Liver (tissue), 8 donors: ENCODE measurements at regions not wholly inside any gene's neighbourhood (a gene's known extent, or its start where the extent isn't known, plus 50 kb on each side); places are given as distances from the start of the nearest gene placed in this dataset.
A peak's percentile ranks its signal among the peaks of the same experiment; 100 is the strongest.

Experiments
- DNase-seq: peaks from one replicate; pipeline ENCODE4 v3.0.0-alpha.2; 2017; ENCODE audit warnings: low spot score
- H3K27ac ChIP-seq, 2 donors: one replicate each; pipeline ENCODE4 v1.7.0; 2013; ENCODE audit warnings: inconsistent platforms in 2 of 2, low read length in 2 of 2, control low read depth in 1 of 2, low read depth in 1 of 2, mild to moderate bottlenecking in 1 of 2
- H3K27me3 ChIP-seq, 4 donors: one replicate each; pipeline versions ENCODE4 v1.6.1 to v1.7.0; 2013; ENCODE audit warnings: low read length in 3 of 4, inconsistent platforms in 1 of 4, mild to moderate bottlenecking in 1 of 4, moderate library complexity in 1 of 4; ENCODE audit not compliant: control insufficient read depth in 4 of 4, insufficient read depth in 4 of 4
- H3K36me3 ChIP-seq, 4 donors: one replicate each; pipeline versions ENCODE4 v1.6.1 to v1.7.0; 2013; ENCODE audit warnings: low read length in 3 of 4, mild to moderate bottlenecking in 3 of 4, low read depth in 1 of 4, moderate library complexity in 1 of 4; ENCODE audit not compliant: control insufficient read depth in 4 of 4, insufficient read depth in 3 of 4
- H3K4me1 ChIP-seq, 4 donors: one replicate each; pipeline versions ENCODE4 v1.6.1 to v1.7.0; 2013; ENCODE audit warnings: low read length in 3 of 4, mild to moderate bottlenecking in 3 of 4, moderate library complexity in 1 of 4; ENCODE audit not compliant: control insufficient read depth in 4 of 4, insufficient read depth in 4 of 4
- H3K4me3 ChIP-seq, 3 donors: one replicate each; pipeline versions ENCODE4 v1.6.1 to v1.7.0; 2013; ENCODE audit warnings: low read length in 3 of 3, control low read depth in 1 of 3, low read depth in 1 of 3, mild to moderate bottlenecking in 1 of 3
- H3K9ac ChIP-seq, 2 donors: one replicate each; pipeline ENCODE4 v1.7.0; 2013; ENCODE audit warnings: low read length in 2 of 2, mild to moderate bottlenecking in 2 of 2, moderate library complexity in 2 of 2, control low read depth in 1 of 2, low read depth in 1 of 2
- H3K9me3 ChIP-seq, 4 donors: one replicate each; pipeline versions ENCODE4 v1.6.1 to v1.7.0; 2013; ENCODE audit warnings: low read length in 3 of 4; ENCODE audit not compliant: control insufficient read depth in 4 of 4
- ATF3 ChIP-seq: IDR thresholded peaks from 2 replicates; pipeline ENCODE4 v1.6.1; 2016; ENCODE audit warnings: antibody characterized with exemption
- EGR1 ChIP-seq, 2 donors: IDR thresholded peaks; 2 replicates each; pipeline ENCODE4 v1.6.1; 2016 to 2018; ENCODE audit warnings: antibody characterized with exemption in 2 of 2, low read depth in 2 of 2
- FOXA1 ChIP-seq: IDR thresholded peaks from 2 replicates; pipeline ENCODE4 v1.6.1; 2016; ENCODE audit warnings: antibody characterized with exemption
- FOXA2 ChIP-seq: IDR thresholded peaks from 2 replicates; pipeline ENCODE4 v1.6.1; 2016; ENCODE audit warnings: antibody characterized with exemption
- GABPA ChIP-seq, 2 donors: IDR thresholded peaks in 1 of 2; conservative IDR thresholded peaks in 1 of 2; 2 replicates each; pipeline ENCODE4 v1.6.1; 2016; ENCODE audit warnings: antibody characterized with exemption in 2 of 2, mild to moderate bottlenecking in 1 of 2, moderate library complexity in 1 of 2
- HNF4A ChIP-seq, 2 donors: conservative IDR thresholded peaks; 2 replicates each; pipeline ENCODE4 v1.6.1; 2016; ENCODE audit warnings: antibody characterized with exemption in 2 of 2, mild to moderate bottlenecking in 2 of 2
- HNF4G ChIP-seq: IDR thresholded peaks from 2 replicates; pipeline ENCODE4 v1.6.1; 2016; ENCODE audit warnings: antibody characterized with exemption
- JUND ChIP-seq, 2 donors: IDR thresholded peaks; 2 replicates each; pipeline ENCODE4 v1.6.1; 2016; ENCODE audit warnings: antibody characterized with exemption in 2 of 2
- MAX ChIP-seq: IDR thresholded peaks from 2 replicates; pipeline ENCODE4 v1.6.1; 2016; ENCODE audit warnings: antibody characterized with exemption
- NR2F2 ChIP-seq: IDR thresholded peaks from 2 replicates; pipeline ENCODE4 v1.6.1; 2016; ENCODE audit warnings: antibody characterized with exemption
- RAD21 ChIP-seq, 2 donors: IDR thresholded peaks; 2 replicates each; pipeline ENCODE4 v1.6.1; 2016; ENCODE audit warnings: antibody characterized with exemption in 2 of 2, mild to moderate bottlenecking in 2 of 2
- RXRA ChIP-seq, 2 donors: IDR thresholded peaks; 2 replicates each; pipeline ENCODE4 v1.6.1; 2017 to 2018; ENCODE audit warnings: antibody characterized with exemption in 2 of 2, mild to moderate bottlenecking in 1 of 2
- SP1 ChIP-seq: IDR thresholded peaks from 2 replicates; pipeline ENCODE4 v1.6.1; 2018; ENCODE audit warnings: antibody characterized with exemption, mild to moderate bottlenecking
- TAF1 ChIP-seq: conservative IDR thresholded peaks from 2 replicates; pipeline ENCODE4 v1.6.1; 2016; ENCODE audit warnings: antibody characterized with exemption, mild to moderate bottlenecking
- YY1 ChIP-seq: IDR thresholded peaks from 2 replicates; pipeline ENCODE4 v1.6.1; 2016; ENCODE audit warnings: antibody characterized with exemption, mild to moderate bottlenecking
- WGBS: extraction: QIAGEN DNeasy Blood & Tissue Kit; methylation state at CpG from one replicate; pipeline ENCODE4 v1.1.7; 2013; 5-methylcytosine and 5-hydroxymethylcytosine counted together
- TF ChIP-seq, protein P1 (sequence below): fragments of 150-350 bp; IDR thresholded peaks from 2 replicates; pipeline ENCODE4 v1.5.1; 2017; ENCODE audit warnings: improper control_type of control experiment, low read depth, low read length; ENCODE audit not compliant: missing input control
- TF ChIP-seq, protein P2 (sequence below): IDR thresholded peaks from 2 replicates; pipeline ENCODE4 v1.6.1; 2016; ENCODE audit warnings: antibody characterized with exemption, mild to moderate bottlenecking
- TF ChIP-seq, protein P3 (sequence below): IDR thresholded peaks from 2 replicates; pipeline ENCODE4 v1.6.1; 2016; ENCODE audit warnings: antibody characterized with exemption
- donor health status: healthy.
- donor health status: healthy.
- donor health status: healthy.
- donor health status: healthy.
- donor health status: healthy.

DNA sequence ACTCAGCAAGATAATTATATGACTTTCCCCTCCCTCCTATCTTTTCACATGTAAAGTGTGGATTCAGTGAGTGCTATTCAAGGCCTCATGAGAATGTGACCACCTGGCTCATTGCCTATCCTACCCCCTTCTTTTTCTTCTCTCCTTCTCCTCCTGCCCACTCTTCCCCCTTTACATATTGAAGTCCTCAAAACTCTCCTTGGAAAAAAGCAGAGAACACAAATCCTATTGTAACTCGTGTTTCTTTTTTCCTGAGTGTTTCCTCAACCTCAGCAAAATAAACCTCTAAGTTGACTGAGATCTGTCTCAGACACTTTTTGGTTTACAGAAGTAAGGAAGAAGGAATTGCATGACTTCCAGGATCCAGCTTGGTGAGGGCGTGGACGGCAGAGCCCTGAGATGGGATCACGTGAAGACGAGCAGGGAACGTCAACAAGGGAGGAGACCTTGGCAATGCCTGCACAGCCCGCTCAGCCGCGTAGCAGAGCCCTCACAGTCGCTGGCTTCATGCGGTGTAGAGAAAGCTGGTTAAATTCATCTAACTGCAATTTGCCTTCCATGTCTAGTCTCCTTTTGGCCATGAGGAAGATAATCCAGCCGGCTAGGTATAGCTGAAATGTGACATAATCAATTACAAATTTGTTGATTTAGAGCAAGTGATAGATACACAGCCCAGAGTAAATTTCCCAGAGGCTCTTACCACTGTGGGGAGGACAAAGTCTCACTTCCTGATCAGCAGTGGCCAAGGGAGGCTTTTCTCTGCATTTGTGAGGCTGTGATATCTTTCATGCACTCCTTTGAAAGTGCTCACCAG is 75.7 kb downstream of the LYZL2 start:
- peak overlapping the region in 1 of 2 donors; percentile 14 for H3K9ac ChIP-seq
- no peaks in the 10 kb centered on the region for H3K9me3 ChIP-seq
- H3K27me3 ChIP-seq = no peaks in the 10 kb centered on the region
- 14% methylated on average over 12 of the region's 12 CpGs for WGBS
- peak overlapping the region; percentile 60 to 80 for H3K27ac ChIP-seq
- no peak for TF ChIP-seq NR2F2
- TF ChIP-seq, protein P1, sequence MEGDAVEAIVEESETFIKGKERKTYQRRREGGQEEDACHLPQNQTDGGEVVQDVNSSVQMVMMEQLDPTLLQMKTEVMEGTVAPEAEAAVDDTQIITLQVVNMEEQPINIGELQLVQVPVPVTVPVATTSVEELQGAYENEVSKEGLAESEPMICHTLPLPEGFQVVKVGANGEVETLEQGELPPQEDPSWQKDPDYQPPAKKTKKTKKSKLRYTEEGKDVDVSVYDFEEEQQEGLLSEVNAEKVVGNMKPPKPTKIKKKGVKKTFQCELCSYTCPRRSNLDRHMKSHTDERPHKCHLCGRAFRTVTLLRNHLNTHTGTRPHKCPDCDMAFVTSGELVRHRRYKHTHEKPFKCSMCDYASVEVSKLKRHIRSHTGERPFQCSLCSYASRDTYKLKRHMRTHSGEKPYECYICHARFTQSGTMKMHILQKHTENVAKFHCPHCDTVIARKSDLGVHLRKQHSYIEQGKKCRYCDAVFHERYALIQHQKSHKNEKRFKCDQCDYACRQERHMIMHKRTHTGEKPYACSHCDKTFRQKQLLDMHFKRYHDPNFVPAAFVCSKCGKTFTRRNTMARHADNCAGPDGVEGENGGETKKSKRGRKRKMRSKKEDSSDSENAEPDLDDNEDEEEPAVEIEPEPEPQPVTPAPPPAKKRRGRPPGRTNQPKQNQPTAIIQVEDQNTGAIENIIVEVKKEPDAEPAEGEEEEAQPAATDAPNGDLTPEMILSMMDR = no peak
- TF ChIP-seq YY1 = peak; percentile 88
- peak; percentile 95 for TF ChIP-seq SP1
- peak; percentile 66 to 84 for TF ChIP-seq RXRA (IDR thresholded peaks at IDR 0.05)
- TF ChIP-seq MAX = peak; percentile 80
- peak; percentile 56 for TF ChIP-seq HNF4G
- peak; percentile 63 for TF ChIP-seq TAF1
- TF ChIP-seq, protein P2, sequence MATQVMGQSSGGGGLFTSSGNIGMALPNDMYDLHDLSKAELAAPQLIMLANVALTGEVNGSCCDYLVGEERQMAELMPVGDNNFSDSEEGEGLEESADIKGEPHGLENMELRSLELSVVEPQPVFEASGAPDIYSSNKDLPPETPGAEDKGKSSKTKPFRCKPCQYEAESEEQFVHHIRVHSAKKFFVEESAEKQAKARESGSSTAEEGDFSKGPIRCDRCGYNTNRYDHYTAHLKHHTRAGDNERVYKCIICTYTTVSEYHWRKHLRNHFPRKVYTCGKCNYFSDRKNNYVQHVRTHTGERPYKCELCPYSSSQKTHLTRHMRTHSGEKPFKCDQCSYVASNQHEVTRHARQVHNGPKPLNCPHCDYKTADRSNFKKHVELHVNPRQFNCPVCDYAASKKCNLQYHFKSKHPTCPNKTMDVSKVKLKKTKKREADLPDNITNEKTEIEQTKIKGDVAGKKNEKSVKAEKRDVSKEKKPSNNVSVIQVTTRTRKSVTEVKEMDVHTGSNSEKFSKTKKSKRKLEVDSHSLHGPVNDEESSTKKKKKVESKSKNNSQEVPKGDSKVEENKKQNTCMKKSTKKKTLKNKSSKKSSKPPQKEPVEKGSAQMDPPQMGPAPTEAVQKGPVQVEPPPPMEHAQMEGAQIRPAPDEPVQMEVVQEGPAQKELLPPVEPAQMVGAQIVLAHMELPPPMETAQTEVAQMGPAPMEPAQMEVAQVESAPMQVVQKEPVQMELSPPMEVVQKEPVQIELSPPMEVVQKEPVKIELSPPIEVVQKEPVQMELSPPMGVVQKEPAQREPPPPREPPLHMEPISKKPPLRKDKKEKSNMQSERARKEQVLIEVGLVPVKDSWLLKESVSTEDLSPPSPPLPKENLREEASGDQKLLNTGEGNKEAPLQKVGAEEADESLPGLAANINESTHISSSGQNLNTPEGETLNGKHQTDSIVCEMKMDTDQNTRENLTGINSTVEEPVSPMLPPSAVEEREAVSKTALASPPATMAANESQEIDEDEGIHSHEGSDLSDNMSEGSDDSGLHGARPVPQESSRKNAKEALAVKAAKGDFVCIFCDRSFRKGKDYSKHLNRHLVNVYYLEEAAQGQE = no peak
- peak in 1 of 2 donors; percentile 53 for TF ChIP-seq EGR1 (IDR thresholded peaks at IDR 0.05; ENCODE audit: low read depth in 2 of 2)
- peak in 1 of 2 donors; percentile 32 for TF ChIP-seq GABPA (IDR thresholded peaks at IDR 0.05 in 1 of 2, conservative IDR thresholded peaks at IDR 0.05 in 1 of 2)
- TF ChIP-seq FOXA1 = peak; percentile 85
- TF ChIP-seq RAD21 (IDR thresholded peaks at IDR 0.05) = peak; percentile 25 to 28
- peak; percentile 59 for TF ChIP-seq ATF3
- peak; percentile 87 for TF ChIP-seq FOXA2
- TF ChIP-seq HNF4A (conservative IDR thresholded peaks at IDR 0.05) = peak; percentile 87 to 90
- peak; percentile 46 to 76 for TF ChIP-seq JUND (IDR thresholded peaks at IDR 0.05)
- TF ChIP-seq, protein P3, sequence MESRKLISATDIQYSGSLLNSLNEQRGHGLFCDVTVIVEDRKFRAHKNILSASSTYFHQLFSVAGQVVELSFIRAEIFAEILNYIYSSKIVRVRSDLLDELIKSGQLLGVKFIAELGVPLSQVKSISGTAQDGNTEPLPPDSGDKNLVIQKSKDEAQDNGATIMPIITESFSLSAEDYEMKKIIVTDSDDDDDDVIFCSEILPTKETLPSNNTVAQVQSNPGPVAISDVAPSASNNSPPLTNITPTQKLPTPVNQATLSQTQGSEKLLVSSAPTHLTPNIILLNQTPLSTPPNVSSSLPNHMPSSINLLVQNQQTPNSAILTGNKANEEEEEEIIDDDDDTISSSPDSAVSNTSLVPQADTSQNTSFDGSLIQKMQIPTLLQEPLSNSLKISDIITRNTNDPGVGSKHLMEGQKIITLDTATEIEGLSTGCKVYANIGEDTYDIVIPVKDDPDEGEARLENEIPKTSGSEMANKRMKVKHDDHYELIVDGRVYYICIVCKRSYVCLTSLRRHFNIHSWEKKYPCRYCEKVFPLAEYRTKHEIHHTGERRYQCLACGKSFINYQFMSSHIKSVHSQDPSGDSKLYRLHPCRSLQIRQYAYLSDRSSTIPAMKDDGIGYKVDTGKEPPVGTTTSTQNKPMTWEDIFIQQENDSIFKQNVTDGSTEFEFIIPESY = peak; percentile 64
- H3K36me3 ChIP-seq = no peaks in the 10 kb centered on the region
- H3K4me3 ChIP-seq = peak overlapping the region in 2 of 3 donors; percentile 27 to 40
- H3K4me1 ChIP-seq = peaks cover 1 to 16% (median 9%) of the 10 kb centered on the region in 4 donors
- DNase-seq = no peak
